Adrenal gland (tissue), 5 donors: ENCODE measurements at regions not wholly inside any gene's neighbourhood (a gene's known extent, or its start where the extent isn't known, plus 50 kb on each side); places are given as distances from the start of the nearest gene placed in this dataset.

ENCODE experiments used
- CTCF ChIP-seq, 6 experiments: fragments of 450-650 bp in 4 of 6; fragments of 200-600 bp in 2 of 6; sonication (generic) in 1 of 6; IDR thresholded peaks; 1 replicate in 5 of 6; 2 replicates in 1 of 6; pipeline versions ENCODE4 v1.5.1 to v1.8.0; 2016 to 2021; ENCODE audit warnings: antibody characterized with exemption in 6 of 6, mild to moderate bottlenecking in 2 of 6, moderate library complexity in 1 of 6
- POLR2A ChIP-seq, 2 donors: fragments of 450-650 bp; IDR thresholded peaks; one replicate each; pipeline ENCODE4 v1.6.1; 2017; ENCODE audit warnings: antibody characterized with exemption in 2 of 2, mild to moderate bottlenecking in 2 of 2, moderate library complexity in 1 of 2
- donor health status: DM: no; HTN: no; CAD: no.

DNA sequence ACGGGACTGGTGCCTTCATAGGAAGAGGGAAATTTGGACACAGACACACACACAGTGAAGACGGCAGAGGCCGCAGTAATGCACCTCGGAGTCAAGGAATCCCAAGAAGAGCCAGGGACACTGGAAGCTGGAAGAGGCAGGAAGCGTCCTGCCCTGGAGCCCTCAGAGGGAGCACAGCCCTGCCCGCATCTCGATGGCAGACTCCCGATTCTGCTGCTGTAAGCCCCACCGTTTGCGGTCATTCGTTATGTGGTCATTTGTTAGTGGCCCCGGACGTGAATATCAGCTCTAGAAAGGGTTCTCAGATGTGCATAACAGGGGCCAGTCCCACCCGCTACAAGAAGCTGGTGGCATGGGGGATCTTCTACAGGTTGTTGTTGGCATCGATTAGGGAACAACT is 316.6 kb downstream of the FOXL1 start:
- no peak for TF ChIP-seq CTCF (IDR thresholded peaks at IDR 0.05)
- no peak for TF ChIP-seq POLR2A (IDR thresholded peaks at IDR 0.05)
